DND-41 (cell line): ENCODE measurements at regions not wholly inside any gene's neighbourhood (a gene's known extent, or its start where the extent isn't known, plus 50 kb on each side); places are given as distances from the start of the nearest gene placed in this dataset.

Experiments used
- ATAC-seq: fragments of 200-7000 bp; cut with Tn5 transposase; 3 replicates; pipeline ENCODE4 v1.9.1; 2021; ENCODE audit warnings: low read depth; ENCODE audit not compliant: insufficient read depth
- DNase-seq: peaks from one replicate; pipeline ENCODE4 v3.0.0-alpha.2; 2020
- H2AFZ ChIP-seq: 2 replicates; pipeline ENCODE4 v1.6.0; 2012; ENCODE audit warnings: low read depth, low read length
- H3K27ac ChIP-seq: 2 replicates; pipeline ENCODE4 v1.5.1; 2012; ENCODE audit warnings: low read length, inconsistent platforms
- H3K27me3 ChIP-seq: fragments of 200-600 bp; sonication (generic); 2 replicates; pipeline ENCODE4 v1.6.0; 2012; ENCODE audit warnings: low read length, mild to moderate bottlenecking, inconsistent platforms; ENCODE audit not compliant: insufficient read depth, poor library complexity
- H3K36me3 ChIP-seq: 2 replicates; pipeline ENCODE4 v1.5.1; 2012; ENCODE audit warnings: low read length, inconsistent platforms; ENCODE audit not compliant: insufficient read depth
- H3K4me1 ChIP-seq: 2 replicates; pipeline ENCODE4 v1.5.1; 2012; ENCODE audit warnings: mild to moderate bottlenecking, low read length; ENCODE audit not compliant: insufficient read depth
- H3K4me2 ChIP-seq: 2 replicates; pipeline ENCODE4 v1.6.0; 2012; ENCODE audit warnings: mild to moderate bottlenecking, moderate library complexity, low read length, inconsistent platforms; ENCODE audit not compliant: insufficient read depth
- H3K4me3 ChIP-seq, 2 experiments: fragments of 200-600 bp in 1 of 2; shearing (Covaris generic) in 1 of 2; 2 replicates each; pipeline ENCODE4 v1.5.1; 2012 to 2016; ENCODE audit warnings: inconsistent platforms in 2 of 2, low read length in 2 of 2, mild to moderate bottlenecking in 2 of 2, low read depth in 1 of 2, moderate library complexity in 1 of 2
- H3K79me2 ChIP-seq: 2 replicates; pipeline ENCODE4 v1.6.0; 2012; ENCODE audit warnings: low read length, inconsistent platforms; ENCODE audit not compliant: insufficient read depth
- H3K9ac ChIP-seq: 2 replicates; pipeline ENCODE4 v1.6.0; 2012; ENCODE audit warnings: low read depth, mild to moderate bottlenecking, inconsistent platforms, low read length, moderate library complexity
- H3K9me3 ChIP-seq: 2 replicates; pipeline ENCODE4 v1.5.1; 2012; ENCODE audit warnings: low read length, moderate library complexity, mild to moderate bottlenecking, inconsistent platforms; ENCODE audit not compliant: insufficient read depth, severe bottlenecking
- H4K20me1 ChIP-seq: 2 replicates; pipeline ENCODE4 v1.6.0; 2012; ENCODE audit warnings: low read length; ENCODE audit not compliant: insufficient read depth
- CTCF ChIP-seq: IDR thresholded peaks from 2 replicates; pipeline ENCODE4 v1.5.1; 2012; ENCODE audit warnings: borderline replicate concordance, low read length, moderate library complexity, mild to moderate bottlenecking; ENCODE audit not compliant: poor library complexity, severe bottlenecking; ENCODE audit errors: extremely low read depth
- EZH2 ChIP-seq: IDR thresholded peaks from 3 replicates; pipeline ENCODE4 v1.6.1; 2012; ENCODE audit warnings: borderline replicate concordance, low read depth, mild to moderate bottlenecking, moderate library complexity, low read length, inconsistent platforms; ENCODE audit not compliant: severe bottlenecking

- Histone ChIP-seq H3K4me3 (no peak overlapping the region), H4K20me1 (no peaks in the 10 kb centered on the region), H3K4me1 (no peaks in the 10 kb centered on the region), H3K4me2 (no peak overlapping the region), H3K79me2 (no peaks in the 10 kb centered on the region), H3K27me3 (no peaks in the 10 kb centered on the region), H3K36me3 (no peaks in the 10 kb centered on the region), H2AFZ (no peak overlapping the region), H3K9me3 (no peaks in the 10 kb centered on the region), H3K27ac (no peak overlapping the region), H3K9ac (no peak overlapping the region)
- ATAC-seq (no peak), DNase-seq (no peak)
- no peak for TF ChIP-seq EZH2
- no peak for TF ChIP-seq CTCF
Observed at GRCh38 chr4:27327421-27328181, 467.0 kb downstream of the STIM2 start.

GRCh38 chr4:27338530-27338929 is 477.9 kb downstream of the STIM2 start:
- Histone ChIP-seq H3K4me3 (no peak overlapping the region), H4K20me1 (no peaks in the 10 kb centered on the region), H2AFZ (no peak overlapping the region), H3K4me1 (no peaks in the 10 kb centered on the region), H3K9me3 (no peaks in the 10 kb centered on the region), H3K36me3 (no peaks in the 10 kb centered on the region), H3K4me2 (no peak overlapping the region), H3K79me2 (no peaks in the 10 kb centered on the region), H3K27me3 (no peaks in the 10 kb centered on the region), H3K27ac (no peak overlapping the region), H3K9ac (no peak overlapping the region)
- no peak for DNase-seq
- TF ChIP-seq EZH2 (no peak), CTCF (no peak)
- no peak for ATAC-seq

- Histone ChIP-seq H3K36me3 (no peaks in the 10 kb centered on the region), H3K4me2 (no peak overlapping the region), H3K4me1 (no peaks in the 10 kb centered on the region), H2AFZ (no peak overlapping the region), H3K4me3 (no peak overlapping the region), H3K9ac (no peak overlapping the region), H4K20me1 (no peaks in the 10 kb centered on the region), H3K27ac (no peak overlapping the region), H3K79me2 (no peaks in the 10 kb centered on the region), H3K27me3 (no peaks in the 10 kb centered on the region), H3K9me3 (no peaks in the 10 kb centered on the region)
- TF ChIP-seq CTCF (no peak), EZH2 (no peak)
- DNase-seq, result no peak
- ATAC-seq, result no peak
Observed at GRCh38 chr4:27343411-27343810, 482.8 kb downstream of the STIM2 start.

GRCh38 chr4:27350161-27350560 is 489.5 kb downstream of the STIM2 start:
- Histone ChIP-seq H3K9ac (no peak overlapping the region), H3K4me3 (no peak overlapping the region), H3K9me3 (no peaks in the 10 kb centered on the region), H3K4me1 (no peaks in the 10 kb centered on the region), H3K27ac (no peak overlapping the region), H3K36me3 (no peaks in the 10 kb centered on the region), H3K4me2 (no peak overlapping the region), H3K27me3 (no peaks in the 10 kb centered on the region), H2AFZ (no peak overlapping the region), H4K20me1 (no peaks in the 10 kb centered on the region), H3K79me2 (no peaks in the 10 kb centered on the region)
- DNase-seq, result no peak
- ATAC-seq, result no peak
- TF ChIP-seq CTCF (no peak), EZH2 (no peak)
